Activated naive CD4-positive, alpha-beta T cell treated with Interleukin-2 at 50 U/mL for 16 hours (primary cell): ENCODE measurements at regions not wholly inside any gene's neighbourhood (a gene's known extent, or its start where the extent isn't known, plus 50 kb on each side); places are given as distances from the start of the nearest gene placed in this dataset.

Source experiments
- DNase-seq: peaks from one replicate; pipeline ENCODE4 v3.0.0-alpha.2; 2020

DNA sequence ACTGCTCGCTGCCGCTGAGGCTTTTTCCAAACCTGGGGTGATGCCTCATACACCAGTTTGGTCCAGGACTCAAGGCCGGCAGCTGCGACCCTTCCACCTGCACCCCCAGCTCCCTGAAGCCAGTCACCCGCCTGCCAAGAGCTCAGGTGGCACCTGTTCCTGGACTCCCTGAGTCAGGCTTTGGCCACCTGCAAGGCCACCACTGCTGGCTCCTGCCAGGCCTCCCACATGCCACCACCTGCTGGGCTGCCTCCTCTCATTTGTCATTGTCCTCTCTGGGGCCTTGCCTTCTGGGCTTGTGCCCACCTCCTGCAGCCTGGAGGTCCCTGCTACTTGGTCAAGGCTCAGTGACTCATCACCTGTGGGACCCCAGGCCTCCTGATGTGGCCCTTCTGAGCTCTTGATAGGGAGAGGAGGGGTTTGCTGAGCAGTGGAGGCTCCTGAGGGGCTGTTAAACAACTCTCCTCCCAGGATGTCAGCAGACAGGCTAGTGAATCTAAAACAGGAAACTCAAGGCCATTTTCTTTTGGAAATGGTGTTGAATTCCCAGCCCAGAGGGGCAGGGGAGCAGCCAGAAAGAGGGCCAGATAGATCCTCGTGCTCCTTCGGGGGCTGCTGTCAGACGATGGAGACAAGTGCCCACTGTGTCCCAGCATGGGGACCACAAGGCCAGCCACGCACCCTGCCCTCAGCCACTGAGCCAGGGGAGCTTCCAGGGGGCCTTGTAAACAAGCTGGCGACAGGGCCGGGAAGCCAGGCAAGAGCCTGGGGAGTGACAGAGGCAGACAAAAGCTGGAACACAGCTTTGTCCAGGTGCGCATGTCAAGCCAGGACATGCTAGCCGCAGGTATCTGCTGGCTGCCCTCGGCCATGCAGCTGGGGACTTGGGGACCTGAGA, 416.8 kb downstream of the LRATD1 start:
- no peak for DNase-seq

GRCh38 chr2:15050483-15050882, 418.0 kb downstream of the LRATD1 start:
- DNase-seq, result no peak

DNA sequence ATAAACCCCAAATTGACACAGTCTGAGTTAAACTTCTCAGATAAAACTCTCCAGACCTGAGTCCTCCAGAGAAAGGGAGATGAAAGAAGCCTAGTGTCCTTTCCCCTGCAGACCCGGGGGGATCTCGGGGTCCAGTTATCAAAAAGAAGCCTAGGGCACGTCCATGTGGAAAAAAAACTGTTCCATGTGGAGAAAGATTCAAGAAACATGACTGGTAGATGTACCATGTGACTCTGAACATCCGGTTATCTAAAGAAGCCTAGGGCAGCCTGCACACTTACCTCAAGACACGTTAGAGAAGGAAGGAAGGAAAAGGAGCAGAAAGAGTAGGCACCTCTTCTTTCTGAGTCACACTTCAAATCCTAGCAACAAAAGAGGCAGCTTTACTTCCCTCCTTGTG, 421.0 kb downstream of the LRATD1 start:
- DNase-seq, result no peak

DNA sequence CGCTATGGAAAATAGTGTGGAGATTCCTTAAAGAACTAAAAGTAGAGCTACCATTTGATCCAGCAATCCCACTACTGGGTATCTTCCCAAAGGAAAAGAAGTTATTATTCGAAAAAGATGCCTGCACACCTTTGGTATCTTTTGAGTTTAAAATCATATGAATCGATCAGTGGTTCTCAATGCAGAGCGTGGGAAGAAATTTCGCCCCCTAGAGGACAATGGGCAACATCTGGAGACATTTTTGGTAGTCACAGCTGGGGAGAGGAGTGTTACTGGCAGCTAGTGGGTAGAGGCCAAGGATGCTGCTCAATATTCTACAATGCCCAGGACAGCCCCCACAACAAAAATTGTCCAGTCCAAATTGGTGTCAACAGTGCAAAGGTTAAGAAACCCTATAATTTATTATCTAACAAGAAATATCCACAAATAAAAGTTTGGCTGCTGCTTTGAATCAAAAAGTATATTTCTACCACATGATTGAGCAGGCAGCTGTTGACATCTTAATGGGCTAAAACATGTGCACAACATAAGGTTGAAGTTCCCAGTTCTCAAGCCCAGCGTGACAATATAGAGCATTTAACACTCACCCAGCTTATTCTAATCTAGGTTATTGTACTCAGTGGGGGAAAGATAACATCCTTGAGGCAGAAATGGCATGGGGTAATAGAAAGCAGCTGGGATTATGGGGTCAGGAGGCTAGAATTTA, 425.7 kb downstream of the LRATD1 start:
- no peak for DNase-seq

DNA sequence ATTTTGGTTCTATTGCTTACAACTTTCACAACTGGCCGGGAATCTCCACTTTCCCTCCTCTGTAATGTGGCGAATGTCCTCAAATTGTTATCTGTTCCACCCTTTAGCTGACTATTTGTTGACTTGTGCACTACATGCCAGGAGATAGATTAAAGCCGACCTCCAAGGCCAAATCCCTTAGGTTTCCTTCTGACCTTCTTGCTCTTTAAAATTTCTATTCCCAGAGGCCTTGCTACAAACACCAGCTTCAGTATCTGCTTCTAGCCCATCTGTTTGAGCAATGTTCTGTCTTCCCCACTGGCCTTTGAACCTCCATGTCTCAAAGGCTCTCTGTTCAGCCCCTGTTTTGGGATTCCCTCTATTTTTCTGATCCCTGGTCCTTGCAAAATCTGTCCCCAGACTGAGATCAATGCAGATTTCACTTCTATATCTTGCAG, 426.2 kb downstream of the LRATD1 start:
- no peak for DNase-seq

GRCh38 chr2:15059870-15060512, 427.5 kb downstream of the LRATD1 start:
- no peak for DNase-seq

- DNase-seq, result no peak
These were observed 428.8 kb downstream of the LRATD1 start for GRCh38 chr2:15061268-15061667.

DNA sequence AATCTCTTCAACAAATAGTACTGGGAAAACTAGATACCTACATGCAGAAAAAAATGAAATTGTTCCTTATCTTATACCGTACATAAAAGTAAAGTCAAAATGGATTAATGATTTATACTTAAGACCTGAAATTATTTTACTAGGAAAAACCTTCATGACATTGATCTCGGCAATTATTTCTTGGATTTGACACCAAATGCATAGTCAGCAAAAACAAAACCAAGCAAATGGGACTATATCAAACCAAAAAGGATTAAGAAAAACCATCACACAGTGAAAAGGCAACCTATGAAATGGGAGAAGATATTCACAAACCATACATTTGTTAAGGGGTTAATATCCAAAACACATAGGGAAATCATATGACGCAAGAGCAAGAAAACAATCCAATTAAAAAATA, 433.6 kb downstream of the LRATD1 start:
- no peak for DNase-seq

GRCh38 chr2:15069149-15069548, 436.6 kb downstream of the LRATD1 start:
- no peak for DNase-seq

DNA sequence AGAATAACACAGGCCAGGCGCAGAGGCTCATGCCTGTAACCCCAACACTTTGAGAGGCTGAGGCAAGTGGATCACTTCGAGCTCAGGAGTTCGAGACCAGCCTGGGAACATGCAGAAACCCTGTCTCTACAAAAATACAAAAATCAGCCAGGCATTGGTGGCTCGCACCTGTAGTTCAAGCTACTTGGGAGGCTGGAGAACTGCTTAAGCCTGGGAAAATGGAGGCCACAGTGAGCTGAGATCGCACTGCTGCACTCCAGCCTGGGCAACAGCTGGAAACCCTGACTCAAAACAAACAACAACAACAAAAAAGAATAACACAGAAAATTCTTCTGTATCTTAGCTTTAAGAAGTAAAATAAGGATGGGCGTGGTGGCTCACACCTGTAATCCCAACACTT, 440.3 kb downstream of the LRATD1 start:
- no peak for DNase-seq

DNA sequence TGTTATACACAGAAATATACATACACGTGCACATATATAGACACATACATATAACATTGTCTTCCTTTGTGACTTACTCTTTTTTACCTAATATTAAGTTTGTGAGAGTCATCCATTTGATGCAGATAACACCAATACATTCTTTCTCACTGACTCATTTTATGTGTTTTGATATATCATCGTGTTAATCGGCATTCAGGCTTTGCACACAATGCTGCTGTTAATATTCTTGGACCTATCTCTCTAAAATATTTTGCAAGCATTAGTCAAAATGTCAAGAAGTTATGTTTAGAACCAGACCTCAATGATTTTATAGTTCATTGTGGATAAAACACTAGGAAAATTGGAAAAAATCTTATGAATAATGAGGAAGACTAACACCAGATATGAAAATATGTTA, 441.1 kb downstream of the LRATD1 start:
- DNase-seq, result no peak

GRCh38 chr2:15074319-15074718, 441.8 kb downstream of the LRATD1 start:
- DNase-seq, result no peak

DNA sequence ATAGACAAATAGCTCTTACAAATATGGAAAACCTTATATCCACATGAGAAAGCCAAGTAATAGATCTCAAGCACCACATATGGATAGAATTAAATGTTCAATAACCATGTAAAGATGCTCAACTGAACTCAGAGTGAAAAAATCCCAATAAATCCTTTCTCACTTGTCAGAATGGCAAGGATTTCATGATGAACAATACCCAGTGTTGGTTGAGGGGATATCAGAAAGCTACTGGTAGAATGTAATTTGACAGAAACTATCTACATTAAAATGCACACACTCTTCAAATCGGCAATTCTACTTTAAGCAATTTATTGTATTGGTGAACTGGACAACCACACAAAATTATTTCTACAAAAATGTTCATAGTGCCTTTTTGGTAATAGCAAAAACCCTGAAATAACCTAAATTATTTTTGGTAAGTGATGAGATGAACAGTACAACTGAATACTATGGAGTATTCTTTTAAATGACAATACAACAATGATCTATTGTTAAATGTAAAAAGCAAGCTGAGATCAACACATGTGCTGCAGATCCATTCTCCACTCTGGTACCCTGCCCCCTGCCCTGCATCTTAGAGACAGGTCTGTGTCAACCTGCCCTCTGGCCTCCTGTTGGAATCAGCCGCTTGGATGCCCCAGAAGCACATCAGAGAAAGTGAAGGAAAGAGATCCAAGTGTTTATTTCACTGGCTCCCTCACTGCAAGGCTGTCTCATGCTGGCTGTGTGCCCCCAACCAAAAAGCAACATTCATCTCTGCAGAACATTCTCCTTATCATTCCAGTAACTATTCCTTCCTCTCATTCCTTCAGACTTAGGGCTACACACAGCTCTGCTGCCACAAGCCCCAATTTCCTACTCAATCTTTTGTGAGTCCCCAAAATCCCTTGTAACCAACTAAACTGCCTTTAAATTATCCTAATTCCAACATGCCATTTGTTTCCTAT, 442.5 kb downstream of the LRATD1 start:
- no peak for DNase-seq

GRCh38 chr2:15076668-15077067, 444.2 kb downstream of the LRATD1 start:
- DNase-seq, result no peak

DNA sequence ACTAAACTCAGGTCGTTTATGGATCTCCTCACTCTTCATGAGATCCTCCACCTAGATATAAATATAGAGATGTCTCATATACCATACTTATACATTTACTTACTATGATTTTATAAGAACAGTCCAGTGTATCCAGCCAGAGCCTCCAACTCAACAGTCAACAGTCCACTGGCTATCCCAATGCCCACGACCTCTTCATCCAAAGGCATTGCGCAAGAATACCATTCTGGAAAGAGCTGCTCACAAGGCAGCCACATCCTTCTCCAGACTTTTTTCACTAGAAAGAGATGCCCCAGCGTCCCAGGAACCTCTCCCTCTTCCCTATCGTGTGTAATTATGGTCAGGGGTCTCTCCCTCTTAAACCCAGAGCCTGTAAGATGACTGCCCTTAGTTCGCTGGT, 448.8 kb downstream of the LRATD1 start:
- no peak for DNase-seq

- DNase-seq, result no peak
These were observed 449.9 kb downstream of the LRATD1 start for GRCh38 chr2:15082105-15083058.

DNA sequence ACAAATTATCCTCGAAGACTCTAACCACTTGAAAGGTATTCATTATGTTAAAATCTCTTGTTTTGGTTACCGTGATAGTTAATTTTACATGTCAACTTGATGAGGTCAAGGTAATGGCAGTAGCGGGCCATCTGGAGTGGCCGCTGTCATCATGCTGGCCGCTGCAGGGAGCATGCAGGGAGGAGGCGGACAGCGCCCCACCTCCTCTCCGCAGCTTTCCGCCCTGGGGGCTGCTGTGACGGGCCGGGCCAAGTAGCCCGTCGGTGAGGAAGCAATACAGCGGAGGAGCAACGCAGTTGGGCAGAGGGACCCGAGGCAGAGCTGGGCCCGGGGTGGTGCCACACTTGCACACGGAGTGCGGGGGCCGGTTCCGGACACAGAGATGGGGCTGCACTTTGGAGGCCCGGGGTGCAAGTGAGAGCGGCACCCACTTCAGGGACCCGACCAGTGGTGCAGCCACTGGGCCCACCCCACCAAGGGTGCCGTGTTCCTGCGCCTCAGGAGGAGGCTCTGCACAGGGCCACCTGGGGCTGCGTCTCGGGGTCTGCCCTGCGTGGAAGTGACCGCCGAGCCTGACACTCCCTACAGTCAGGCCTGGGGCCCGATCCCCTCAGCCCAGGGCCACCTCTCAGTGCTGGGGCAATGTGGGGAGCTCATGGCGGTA, 452.4 kb downstream of the LRATD1 start:
- DNase-seq, result no peak

DNA sequence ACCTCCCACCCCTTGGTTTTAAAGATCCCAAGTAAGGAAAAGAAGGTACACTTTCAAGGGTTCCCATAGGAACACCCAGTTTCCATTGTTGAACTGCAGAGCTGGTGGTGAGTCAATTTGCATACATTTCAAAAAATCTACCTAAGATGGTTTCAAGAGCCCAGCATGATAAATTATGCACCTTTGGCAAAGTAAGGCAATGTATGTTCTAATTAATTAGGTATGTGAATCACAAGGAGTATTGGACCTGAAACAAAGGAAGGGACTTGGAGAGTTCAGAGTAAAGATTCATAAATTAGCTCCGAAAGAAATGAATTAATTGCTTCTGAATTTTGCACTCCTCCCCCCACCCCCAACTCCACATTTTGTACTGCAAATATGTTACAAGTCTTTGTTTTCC, 459.7 kb downstream of the LRATD1 start:
- DNase-seq, result no peak

DNA sequence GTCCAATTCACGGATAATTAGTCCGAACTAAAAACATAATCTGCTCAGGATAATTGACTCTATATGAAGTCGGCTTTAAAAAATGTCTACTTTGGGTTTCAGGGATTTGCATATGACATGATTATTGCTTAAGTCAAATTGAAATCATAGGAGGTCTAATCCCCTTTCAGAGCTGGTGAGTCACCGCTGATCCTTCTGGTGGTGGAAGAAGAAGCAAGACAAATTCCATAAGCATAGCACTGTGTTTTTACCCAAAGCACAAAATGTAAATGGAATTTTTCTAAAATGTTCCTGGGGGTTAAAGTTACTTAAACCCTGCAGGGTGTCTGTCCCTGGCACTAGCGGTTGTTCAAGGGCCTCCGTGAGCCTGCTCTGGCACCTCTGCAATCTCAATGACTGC, 460.2 kb downstream of the LRATD1 start:
- DNase-seq, result no peak

GRCh38 chr2:15094161-15094560, 461.6 kb downstream of the LRATD1 start:
- DNase-seq, result no peak

- no peak for DNase-seq
These were observed 464.3 kb downstream of the NBAS start for GRCh38 chr2:15096873-15097272.
